ENCODE measurements at regions not wholly inside any gene's neighbourhood (a gene's known extent, or its start where the extent isn't known, plus 50 kb on each side); places are given as distances from the start of the nearest gene placed in this dataset.

DNA sequence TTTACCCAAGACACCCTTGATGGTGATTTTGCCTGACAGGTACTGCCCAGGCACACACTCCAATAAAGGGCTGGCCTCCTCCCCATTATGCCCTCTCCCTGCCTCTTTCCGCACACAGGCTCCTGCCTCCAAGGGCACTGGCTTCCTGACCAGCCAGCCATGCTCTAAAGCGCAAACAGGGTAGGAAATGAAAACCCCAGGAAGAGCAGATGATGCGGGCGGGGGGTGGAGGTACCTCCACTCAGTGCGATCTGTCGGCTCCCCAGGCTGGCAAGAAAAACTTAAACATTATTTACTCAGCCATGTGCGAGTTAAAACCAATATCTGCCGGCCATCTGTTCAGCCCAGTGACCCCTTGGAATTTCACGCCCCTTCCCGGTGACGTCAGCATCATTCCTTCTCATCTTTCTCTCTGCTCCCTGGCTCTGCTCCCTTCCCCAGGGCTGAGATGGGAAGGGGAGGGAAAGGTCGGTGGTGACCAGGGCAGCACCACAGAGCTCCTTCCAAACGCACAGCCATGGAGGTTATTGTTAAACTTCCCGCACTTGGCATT, 262.5 kb downstream of the CBLN1 start:
- TF ChIP-seq, protein P1, sequence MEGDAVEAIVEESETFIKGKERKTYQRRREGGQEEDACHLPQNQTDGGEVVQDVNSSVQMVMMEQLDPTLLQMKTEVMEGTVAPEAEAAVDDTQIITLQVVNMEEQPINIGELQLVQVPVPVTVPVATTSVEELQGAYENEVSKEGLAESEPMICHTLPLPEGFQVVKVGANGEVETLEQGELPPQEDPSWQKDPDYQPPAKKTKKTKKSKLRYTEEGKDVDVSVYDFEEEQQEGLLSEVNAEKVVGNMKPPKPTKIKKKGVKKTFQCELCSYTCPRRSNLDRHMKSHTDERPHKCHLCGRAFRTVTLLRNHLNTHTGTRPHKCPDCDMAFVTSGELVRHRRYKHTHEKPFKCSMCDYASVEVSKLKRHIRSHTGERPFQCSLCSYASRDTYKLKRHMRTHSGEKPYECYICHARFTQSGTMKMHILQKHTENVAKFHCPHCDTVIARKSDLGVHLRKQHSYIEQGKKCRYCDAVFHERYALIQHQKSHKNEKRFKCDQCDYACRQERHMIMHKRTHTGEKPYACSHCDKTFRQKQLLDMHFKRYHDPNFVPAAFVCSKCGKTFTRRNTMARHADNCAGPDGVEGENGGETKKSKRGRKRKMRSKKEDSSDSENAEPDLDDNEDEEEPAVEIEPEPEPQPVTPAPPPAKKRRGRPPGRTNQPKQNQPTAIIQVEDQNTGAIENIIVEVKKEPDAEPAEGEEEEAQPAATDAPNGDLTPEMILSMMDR (IDR thresholded peaks at IDR 0.05): no peak
- TF ChIP-seq EZH2 (IDR thresholded peaks at IDR 0.05; ENCODE audit: borderline replicate concordance, insufficient read depth, low read depth, low read length, poor library complexity, severe bottlenecking): no peak

All from B cell (primary cell).